T follicular helper cell (primary cell): ENCODE measurements at regions not wholly inside any gene's neighbourhood (a gene's known extent, or its start where the extent isn't known, plus 50 kb on each side); places are given as distances from the start of the nearest gene placed in this dataset.

ENCODE experiments used
- DNase-seq: peaks from one replicate; pipeline ENCODE4 v3.0.0-alpha.2; 2020; ENCODE audit warnings: low read depth

DNA sequence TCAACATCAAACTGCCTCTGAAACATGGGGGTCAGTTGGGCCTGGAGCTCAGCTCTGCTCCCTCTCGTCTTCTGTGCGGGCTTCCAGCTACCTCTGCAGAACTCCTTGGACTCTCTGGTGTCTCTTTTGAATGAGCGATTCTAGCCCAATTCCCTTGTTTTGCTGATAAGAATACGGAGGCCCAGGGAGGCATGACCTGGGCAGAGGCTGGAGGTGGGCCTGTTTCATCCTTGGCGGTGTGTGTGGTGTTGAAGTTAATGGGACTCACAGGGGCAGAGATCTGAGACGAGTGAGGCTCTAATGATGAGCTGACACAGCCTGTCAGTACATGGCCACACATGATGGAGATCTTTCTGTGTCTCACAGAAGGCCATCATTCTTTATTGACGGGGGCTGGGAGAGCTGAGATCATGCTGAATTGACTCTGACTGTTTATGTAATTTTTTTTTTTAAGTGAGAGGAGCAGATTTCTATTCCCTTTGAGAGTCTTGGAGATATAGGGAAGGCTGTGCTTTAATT is 134.5 kb downstream of the URB2 start:
- DNase-seq: no peak

DNA sequence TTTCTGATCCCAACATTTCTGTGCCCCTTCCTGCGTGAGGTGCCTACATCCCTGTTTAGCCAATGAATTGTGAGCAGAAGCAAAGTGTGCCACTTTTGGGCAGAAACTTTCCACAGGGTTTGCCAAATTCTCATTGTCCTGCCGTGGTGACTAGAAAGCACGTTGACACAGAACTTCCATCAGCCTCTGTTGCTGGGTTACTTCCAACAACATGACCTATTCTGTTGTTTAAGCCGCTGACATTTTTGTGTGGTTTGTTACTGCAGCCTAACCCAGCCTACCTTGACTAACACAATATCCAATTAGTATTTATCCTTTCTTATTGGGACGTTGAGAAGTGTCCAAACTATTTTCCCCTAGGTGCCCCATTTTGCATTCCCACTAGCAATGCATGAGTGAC is 136.8 kb downstream of the URB2 start:
- DNase-seq: no peak

DNA sequence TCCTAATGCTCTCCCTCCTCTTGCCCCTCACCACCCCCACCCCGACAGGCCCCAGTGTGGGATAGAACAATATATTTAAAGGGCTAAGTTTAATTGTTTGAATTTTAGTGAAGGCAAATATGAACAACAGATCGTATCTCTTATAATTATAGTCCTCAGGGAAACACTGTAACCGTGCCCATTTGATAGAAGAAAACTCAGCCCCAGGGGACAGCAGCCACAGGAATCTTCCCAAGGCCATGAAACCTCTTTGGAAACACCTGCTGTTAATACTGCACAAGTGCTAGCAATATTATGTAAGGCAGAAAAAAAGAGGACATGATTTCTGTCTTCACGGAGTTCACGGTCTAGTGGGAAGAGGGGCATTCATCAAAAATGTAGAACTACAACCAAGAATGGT is 142.2 kb downstream of the URB2 start:
- DNase-seq: no peak

DNA sequence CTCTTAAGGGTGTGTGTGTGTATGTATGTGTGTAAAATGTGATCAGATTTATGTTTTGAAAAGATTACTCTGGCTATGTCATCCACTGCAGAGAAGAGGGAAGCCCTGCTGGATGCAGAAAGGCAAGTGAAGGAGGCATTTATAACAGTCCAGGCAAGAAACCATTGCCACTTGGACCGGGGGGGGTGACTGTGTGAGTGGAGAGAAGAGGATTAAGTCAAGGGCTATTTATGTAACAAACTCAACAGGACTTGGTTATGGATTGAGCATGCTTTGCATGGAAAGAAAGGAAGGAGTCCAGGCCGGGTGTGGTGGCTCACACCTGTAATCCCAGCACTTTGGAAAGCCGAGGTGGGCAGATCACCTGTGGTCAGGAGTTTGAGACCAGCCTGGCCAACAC is 143.0 kb downstream of the URB2 start:
- DNase-seq: no peak

DNA sequence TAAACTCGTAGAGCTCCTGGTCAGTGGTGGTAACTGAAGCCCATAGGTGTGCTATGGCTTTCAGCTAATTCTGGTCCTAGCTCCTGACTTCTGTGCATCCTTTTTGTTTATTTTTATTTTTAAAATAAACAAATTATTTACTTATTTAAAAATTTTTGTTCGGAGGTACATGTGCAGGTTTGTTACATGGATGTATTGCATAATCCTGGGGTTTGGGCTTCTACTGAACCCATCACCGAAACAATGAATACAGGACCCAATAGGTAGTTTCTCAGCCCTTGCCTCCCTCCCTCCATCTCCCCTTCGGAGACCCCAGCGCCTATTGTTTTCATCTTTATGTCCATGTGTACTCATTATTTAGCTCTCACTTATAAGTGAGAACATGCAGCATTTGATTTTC is 143.8 kb downstream of the URB2 start:
- no peak for DNase-seq

DNA sequence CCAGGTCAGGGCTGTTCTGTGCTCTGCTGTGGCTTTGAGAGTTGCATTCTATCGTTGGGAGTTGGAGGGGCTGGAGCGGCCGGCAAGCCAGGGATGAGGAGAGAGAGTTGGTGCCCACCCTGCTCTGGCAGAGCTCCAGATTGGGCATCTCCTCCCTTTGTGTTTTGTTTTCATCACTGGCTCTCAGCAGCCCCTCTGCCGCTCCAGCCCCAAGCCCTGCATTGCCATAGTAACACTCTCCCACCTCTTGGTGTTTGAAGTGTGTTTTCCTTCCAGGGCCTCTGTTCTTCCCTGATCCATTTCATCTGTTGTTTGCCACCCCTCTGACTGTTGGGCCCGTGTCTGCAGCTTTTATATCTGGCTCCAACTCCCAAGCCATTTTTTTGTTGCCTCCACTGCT is 152.7 kb downstream of the URB2 start:
- DNase-seq: no peak

DNA sequence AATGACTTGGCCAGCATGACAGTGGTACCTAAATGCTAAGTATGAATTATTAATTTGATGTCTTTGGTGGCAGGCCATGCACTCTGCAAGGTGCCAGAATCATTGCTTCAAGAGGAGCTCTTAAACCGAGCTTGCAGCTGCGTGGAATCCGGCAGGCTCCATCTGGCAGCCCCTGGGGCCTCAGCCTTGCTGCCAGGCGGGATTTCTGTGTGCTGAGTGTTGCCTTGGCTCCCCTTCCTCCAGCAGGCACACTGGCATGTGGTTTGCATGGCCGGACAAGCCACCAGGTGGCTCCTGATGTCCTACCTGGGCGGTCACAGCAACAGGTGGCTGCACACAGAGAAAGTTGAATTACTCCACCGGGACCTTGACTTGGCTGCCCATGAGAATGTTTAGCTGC is 155.4 kb downstream of the URB2 start:
- DNase-seq: no peak

DNA sequence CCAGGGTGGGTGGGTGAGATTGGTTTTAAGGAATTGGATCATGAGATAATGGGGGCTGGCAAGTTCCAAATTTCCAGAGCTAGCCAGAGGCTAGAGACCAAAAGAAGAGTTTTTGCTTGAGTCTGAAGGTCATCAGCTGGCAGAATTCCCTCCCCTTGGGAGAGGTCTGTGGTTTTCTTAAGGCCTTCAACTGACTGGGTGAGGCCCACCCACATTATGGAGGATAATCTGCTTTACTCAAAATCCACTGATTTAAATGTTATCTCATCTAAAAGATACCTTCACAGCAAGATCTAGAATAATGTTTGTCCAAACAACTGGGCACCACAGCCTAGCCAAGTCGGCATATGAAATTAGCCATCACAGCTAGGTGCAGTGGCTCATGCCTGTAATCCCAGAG is 156.4 kb downstream of the URB2 start:
- DNase-seq: no peak

DNA sequence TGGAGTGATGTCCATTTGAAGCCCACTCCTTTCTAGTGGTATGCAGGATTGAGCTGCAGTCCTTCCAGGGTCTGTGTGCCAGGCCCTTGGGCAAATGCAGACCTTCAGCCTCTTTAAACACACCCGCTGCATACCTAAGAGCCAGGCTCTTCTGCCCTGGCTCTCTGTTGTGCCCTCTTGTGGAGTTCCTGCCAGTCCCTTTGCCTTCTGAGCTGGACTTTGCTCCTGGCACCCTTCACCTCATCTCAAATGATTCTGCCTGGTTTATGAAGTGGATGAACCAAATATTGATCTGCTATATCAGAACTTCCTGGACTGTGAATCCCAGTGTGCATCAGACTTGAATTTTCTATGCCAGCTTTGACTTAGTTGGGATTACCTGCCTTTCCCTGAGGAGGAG is 158.8 kb downstream of the URB2 start:
- DNase-seq: no peak

DNA sequence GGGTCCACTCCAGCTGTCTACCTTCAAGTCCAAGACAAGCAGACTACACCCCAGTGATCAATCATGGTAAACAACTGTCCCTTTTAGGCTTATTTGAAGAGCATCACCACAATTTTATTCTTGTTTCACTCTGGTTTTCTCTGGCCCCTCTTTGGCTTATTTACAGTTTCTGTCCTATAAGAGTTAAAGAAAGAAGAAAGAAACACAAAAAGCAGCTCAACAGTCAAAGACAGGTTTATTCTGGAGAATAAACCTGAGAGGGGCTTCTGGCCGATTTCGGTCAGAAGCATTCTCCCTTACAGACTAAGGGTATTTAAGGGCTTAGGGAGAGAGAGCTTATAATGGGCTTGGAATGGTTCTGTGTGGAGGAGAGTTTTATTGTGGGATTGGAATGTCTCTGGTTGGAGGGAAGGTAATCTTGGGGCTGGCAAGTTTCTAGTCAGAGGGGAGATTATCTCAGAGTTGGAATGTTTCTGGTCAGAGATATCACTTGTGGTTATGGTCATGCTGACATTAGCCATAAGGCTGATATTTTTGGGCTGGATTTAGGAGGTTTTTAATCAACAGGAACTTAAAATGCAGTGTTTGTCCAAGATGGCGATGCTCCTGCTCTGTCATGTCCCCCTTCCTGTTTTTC is 161.0 kb downstream of the URB2 start:
- DNase-seq: no peak

DNA sequence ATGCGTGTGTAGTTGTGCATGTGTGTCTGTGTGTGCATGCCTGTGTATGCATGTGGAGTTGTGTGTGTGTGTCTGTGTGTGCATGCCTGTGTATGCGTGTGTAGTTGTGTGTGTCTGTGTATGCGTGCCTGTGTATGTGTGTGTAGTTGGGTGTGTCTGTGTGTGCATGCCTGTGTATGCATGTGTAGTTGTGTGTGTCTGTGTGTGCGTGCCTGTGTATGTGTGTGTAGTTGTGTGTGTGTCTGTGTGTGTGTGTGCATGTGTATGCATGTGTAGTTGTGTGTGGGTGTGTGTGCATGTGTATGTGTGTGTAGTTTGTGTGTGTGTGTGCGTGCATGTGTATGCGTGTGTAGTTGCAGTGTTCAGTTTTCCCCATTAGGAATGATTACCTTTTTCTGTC is 162.0 kb downstream of the URB2 start:
- DNase-seq: no peak

DNA sequence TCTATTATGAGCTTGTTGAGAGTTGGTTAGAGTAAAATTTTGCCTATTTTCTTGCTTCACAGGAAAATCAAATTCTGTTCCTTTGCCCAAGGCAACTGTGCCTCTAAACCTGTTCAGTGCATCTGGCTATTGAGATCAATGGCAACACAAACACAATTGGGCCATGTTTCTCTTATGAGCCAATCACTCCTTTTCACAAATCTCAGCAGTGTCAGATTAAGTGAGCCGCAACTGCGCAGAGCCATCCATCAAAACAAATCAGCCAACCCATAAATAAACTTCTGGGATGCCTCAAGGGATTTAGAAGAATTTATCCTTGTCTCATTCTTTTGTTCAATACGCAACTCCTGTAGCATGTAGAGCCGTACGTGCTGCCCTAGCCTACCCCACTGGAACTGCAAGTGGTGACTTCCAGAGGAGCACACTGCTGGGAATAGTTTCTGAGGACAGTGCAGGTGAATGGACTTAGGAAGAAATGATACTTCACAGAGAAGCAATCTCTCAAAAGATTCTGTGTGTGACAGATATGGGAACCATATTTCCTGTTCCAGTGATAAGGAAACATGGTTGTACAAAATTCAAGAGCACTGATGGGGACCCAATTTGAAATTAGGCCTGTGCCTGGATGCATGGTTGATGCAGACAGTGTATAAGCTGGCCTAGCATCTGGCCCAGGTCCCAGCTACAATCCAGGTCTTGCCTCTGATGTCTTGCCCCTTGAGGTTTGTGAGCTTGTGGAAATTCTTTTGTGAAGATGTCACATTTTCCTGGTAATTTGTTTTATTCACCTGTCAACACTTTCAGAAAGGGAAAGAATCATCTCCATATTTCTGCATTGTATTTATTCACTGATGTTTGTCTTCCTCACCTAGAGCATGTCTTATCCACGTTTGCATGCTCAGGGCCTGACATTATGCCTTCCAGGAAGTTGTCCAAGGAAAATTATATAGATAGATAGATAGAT is 166.2 kb downstream of the URB2 start:
- DNase-seq: no peak

DNA sequence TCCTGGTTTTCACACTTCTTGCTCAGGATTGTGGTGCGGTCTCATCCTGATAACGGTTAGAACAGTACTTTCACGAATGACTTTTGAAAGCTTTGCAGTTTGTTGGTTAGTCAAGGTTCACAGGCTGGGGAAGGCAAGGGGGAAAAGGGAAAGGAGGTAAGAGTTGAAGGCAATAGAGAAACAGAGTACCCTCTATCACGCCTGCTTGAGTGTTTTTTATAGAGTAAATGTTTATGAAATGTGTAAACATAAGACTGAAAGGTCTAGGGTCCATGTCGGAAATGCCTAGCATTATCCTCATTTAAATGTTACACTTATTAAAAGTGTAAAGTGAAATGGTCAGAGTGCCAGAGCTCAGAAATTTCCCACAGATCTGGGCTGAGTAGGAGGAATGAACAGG is 167.4 kb downstream of the URB2 start:
- DNase-seq: no peak

DNA sequence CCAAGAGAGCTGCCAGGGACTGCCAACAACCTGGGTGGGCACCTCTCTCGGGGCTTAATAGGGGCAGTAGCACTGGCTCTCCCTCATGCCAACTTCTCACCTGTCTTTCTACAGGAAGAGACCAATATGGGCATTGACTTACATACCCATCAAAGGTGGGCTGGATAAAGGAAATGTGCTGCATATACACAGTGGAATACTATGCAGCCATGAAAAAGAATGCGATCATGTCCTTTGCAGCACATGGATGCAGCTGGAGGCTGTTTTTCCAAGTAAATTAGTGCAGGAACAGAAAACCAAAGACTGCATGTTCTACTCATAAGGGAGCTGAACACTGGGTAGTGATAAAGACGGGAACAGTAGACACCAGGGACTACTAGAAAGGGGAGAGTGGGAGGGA is 172.5 kb downstream of the URB2 start:
- no peak for DNase-seq

DNA sequence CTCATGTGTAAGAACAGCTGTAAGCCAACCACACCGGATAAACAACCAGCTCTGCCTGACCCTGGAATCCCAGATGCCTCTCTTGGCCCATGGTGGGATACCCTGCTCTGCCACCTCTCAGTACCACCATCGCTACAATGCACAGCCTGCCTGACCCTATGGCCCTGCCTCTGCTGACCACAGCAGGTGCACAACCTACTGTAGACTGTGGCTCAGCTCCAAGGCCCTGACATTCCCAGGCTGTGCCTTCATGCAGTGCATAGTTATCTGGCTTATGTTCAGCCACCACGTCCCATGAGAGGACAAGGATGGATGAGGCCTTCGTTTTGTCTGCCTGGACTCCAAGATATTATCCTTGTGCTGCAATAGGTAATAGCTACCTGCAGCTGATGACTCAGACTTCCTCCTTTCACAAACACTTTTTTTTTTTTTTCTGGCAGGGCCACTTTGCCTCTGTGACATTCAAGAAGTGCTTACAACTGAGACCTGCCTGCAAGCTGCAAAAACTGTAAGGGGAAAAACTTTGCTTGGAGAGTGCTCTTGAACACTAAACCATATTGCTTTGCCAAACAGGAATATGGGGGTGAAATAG is 177.7 kb downstream of the URB2 start:
- DNase-seq: no peak

DNA sequence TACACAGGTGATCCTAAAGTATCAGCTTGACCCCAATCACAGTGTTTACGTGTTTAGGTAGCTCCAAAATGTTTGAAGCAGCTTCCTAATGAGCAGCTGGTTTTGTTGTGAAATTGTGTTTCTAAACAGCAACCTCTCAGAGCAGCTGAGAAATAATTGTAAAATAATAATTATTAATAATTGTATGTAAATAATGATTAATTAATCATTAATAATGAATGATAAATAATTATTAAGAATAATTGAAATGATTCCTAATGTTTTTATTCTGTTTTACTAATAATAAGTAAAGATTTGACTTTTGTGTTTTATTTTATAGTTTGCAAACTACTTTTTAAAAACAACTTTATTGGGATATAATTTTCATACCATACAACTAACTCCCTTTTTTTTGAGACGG is 182.2 kb downstream of the URB2 start:
- DNase-seq: no peak

DNA sequence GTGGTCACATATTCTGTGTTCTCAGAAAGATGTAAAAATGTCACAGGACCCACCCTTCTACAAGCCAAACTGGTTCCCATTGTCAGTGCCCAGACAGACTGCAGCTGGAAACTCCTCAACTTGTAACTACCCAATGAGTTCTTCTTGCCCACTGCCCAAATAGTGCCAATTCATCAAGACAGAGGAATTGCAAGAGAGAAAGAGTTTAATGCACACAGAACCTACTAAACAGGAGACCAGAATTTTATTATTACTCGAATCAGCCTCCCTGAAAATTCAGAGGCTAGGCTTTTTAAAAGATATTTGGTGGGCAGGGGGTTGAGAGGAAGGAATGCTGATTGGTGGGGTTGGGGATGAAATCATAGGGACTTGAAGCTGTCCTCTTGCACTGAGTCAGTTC is 184.1 kb downstream of the URB2 start:
- no peak for DNase-seq

DNA sequence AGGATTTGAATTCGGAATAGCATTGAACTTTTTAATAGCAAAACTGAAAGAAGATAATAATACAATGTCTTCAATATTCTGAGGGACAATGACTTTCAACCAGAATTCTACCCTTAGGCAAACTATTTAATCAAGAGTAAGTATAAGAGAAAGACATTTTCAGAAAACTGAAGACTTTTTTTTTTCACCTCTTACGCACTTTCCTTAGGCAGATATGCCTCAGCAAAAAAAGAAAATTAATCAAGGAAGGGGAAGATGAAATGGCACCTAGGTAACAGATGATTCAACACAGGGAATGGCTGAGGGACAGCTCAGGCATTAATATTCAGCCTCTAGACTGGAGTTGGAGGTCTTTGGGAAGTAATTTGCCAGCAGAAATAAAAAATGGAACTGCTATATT is 184.9 kb downstream of the URB2 start:
- no peak for DNase-seq

DNA sequence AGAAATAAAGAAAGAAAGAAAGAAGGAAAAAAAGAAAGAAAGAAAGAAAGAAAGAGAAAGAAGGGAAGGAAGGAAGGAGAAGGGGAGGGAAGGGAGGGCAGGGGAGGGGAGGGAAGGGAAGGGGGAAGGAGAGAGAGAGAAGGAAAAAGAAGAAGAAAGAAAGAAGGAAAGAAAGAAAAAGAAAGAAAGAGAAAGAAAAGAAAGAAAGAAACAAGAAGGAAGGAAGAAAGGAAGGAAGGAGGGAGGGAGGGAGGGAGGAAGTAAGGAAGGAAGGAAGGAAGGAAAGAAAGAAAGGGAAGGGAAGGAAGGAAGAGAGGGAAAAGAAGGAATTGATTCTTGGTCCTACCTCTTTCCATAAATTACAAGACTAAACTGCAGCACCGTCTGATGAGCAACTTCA is 186.1 kb downstream of the URB2 start:
- no peak for DNase-seq

DNA sequence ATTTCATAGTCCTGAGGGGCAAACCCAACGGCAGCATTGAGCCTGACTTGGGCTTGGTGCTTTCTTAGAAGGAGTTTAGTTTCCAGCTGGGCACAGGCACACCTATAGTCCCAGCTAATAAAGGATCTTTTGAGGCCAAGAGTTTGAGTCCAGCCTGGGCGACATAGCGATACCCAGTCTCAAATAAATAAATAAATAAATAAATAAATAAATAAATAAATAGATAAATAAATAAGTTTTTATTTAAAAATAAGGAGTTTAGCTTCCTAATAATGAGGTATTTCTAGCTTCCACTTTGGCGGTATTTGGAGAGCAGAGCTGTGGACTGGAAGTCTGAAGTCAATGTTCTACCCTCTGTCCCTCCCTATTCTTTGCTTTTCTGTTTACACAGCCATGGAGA is 186.6 kb downstream of the URB2 start:
- DNase-seq: no peak

DNA sequence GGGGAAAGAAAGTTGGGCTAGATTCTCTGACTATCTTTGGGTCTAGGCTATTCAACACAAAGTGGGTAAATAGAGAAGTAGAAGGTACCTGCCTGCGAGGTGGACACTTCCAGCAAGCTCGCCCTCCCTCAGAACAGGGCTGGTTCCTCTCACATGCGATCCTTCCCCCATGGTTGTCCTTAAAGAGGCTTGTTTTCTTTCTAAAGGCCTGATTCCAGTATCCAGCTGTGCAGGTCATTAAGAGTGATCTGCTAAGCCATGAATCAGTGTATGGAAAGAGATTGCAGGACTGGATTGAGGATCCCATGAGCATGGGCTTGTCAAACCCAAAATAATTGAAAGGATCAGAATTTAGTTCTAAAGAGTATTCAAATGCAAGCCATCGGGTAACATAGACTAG is 189.0 kb downstream of the URB2 start:
- DNase-seq: no peak

DNA sequence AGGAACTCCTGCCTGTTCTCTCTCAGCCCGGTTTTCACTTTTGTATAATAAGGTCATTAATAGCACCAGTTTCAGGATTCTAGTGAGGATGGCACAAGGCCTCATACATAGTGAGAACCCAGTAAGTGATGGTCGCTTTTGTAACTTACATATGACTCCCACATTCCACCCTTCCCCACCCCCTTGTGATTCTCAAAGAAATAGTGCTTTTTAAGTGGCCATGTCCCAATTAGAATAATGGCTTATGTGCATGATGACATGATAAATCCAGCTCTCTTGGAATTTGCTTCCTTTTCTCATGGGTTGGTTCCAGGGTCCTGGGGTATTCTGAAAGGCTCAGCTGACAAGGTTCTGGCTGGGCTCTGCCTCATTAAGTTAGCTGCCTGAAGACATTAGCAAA is 189.9 kb downstream of the URB2 start:
- DNase-seq: no peak

DNA sequence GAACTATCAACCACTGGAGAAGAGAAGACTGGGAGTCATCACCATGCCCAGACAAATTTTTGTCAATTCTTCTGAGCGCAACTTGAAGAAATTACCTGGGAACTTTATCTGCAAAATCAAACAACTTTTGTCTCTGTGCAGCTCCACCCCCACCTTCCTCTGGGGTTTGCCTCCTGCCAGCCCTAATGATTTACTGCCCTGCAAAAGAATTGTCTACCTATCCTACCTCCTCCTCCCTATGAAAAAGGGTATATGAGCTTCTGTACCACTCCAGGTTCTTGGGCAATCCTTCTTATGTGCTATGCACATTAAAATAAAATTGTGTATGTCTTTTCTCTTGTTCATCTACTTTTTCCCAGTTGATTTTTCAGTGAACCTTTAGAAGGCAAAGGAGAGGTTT is 191.9 kb downstream of the URB2 start:
- DNase-seq: no peak
